SIG-M5 (cell line): ENCODE measurements at regions not wholly inside any gene's neighbourhood (a gene's known extent, or its start where the extent isn't known, plus 50 kb on each side); places are given as distances from the start of the nearest gene placed in this dataset.
"Not testable (repeated sequence)": the region's sequence is repeated elsewhere in the genome, so short reads cannot be mapped to it uniquely, and the experiment has no call there.

ENCODE experiments used
- DNase-seq: peaks from one replicate; lab custom pipeline; 2025; lab: John Stamatoyannopoulos, UW

DNA sequence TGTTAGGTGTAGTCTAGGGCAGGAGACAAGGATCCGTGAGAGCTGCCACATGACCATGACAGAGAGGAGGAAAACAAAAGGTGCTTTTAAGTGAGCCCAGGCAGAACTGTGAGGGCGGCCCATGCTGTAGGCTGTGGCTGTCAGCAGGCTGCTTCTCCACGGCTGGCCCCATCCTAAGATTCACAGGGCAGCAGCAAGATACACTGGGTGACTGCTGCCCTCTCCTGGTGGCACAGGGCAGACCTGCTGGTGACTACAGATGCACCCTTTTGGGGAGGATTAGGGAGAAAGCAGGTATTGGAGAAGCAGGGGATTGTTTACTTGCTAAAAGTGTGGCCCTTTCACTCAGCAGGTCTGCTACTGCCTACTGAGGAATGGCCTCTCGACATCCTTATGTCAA, 112.2 kb upstream of the CCZ1B start:
- not testable (repeated sequence) for DNase-seq

DNA sequence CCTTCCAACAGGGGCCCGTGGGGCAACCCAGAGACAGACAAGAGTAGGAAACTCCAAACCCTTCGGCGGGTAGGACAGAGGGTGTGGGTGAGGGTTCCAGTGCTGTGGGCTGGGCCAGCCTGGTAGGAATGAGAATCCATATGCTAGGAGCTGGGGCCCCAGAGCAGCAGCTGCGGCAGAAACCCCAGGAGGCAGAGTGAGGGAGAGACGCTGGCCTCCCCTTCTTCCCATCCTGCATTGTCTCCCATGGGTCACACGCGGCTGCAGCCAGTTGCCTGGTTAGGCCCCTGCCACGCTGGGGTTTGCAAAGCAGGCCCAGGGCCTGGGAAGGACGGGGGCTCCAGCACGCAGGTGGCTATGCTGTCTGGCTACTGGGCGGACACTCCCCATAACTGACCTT, 113.1 kb upstream of the CCZ1B start:
- not testable (repeated sequence) for DNase-seq

DNA sequence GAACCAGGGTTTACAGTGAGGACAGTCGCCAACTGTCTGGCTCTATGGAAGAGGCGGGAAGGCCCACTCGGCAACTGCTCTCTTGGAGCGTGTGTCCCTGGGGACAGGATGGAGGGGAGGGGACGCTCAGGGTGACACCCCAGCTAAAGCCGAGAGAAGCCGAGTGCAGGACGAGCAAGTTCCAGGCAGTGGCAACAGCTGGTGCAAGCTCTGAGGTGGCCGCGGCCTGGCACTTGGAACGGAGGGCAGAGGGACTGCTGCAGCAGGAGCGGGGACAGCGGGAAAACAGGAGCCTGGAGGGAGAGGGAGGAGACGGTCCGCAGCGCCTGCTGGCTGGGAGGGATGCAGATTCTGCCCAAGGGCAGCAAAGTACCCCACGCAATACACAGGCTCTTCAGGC, 113.8 kb upstream of the CCZ1B start:
- not testable (repeated sequence) for DNase-seq

DNA sequence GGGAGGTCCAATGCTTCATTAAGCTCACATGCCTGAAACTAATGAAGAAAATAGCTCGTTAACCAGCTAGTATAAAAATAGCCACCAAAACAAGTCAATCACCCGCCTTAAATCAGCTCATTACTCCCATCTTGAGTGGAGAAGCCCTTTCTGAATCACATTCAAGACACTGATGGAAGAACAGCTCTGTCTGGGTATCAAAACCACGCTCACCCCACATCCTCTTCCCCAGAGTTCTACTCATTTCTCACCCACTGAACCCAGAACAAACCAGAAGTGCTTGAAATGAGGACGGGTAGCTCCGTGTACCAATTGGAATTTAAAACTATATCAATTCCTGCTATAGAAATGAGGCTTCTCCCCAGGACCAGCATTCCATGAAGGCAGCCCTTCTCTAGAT, 120.8 kb upstream of the CCZ1B start:
- not testable (repeated sequence) for DNase-seq

DNA sequence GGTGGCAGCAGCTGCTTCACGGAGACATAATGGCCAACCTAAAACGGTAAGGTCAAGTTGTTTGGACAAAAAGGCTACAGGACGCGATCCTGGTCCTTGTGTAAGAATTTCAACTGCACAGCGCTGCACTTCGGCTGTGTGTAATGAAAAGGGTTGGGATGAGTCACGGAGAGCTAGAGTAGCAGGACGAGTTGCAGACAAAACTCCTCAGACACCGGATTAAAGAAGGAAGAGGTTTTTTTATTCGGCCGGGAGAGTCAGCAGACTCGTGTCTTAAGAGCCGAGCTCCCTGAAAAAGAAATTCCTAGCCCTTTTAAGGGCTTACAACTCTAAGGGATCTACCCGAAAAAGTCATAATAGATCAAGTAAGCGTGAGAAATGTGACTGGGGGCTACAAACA, 124.2 kb upstream of the CCZ1B start:
- not testable (repeated sequence) for DNase-seq

DNA sequence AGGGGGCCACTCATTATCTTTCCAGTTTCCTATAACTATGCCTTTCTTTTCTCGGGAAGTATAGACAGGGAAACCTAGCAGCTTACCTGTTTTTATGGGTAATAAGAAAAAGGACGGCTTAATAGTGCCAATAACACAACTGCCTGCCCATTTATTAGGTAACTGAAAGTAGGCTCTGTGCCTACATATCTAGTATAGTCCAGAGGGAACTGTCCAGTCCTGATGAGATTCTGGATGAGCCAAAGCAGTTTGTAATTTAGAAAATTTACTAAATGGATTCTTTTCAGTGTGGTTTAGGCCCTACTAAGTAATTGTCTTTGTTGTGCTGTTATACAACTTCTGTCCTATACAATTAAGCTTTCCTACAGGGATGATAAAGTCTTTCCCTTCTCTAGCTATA, 125.5 kb upstream of the CCZ1B start:
- not testable (repeated sequence) for DNase-seq

DNA sequence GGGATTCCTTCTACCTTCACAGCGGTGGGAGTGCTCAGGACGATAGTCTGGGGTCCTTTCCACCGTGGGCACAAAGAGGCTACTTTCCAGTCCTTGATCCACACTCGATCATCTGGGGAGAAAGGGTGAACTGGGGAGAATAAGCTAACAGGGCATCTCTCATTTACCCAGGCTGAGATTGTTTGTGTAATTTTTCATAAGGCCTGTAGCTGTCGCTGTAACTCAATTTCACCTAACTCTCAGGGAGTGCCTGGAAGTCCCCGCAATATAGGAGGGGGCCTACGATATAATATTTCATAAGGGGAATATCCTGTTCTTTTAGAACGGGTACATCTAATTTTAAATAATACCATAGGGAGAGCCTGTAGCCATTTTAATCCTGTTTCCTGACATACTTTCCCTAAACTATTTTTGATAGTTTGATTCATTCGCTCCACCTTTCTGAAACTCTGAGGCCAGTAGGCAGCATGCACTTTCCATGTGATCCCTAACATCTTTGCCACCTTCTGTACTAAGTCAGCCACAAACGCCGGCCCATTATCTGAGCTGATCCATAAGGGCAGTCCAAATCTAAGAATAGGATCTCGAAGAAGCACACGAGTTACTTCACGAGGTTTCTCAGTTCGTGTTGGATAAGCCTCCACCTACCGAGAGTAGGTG, 127.2 kb upstream of the CCZ1B start:
- not testable (repeated sequence) for DNase-seq

DNA sequence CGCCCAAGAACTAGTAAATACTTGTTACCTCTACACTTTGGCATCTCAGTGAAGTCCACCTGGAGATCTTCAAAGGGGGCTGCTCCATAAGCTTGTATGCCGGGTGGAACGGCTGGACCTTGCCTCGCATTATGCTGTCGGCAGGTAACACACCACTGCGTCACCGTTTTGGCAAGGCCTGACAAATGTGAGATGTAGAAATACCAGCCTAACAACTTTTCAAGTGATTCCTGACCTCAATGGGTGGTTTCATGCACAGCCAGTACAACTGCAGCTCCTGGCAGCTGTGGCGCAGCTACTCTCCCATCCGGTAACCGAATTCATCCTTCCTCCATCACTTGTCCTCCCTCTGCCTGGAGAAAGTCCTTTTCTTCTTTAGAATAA, 127.7 kb upstream of the CCZ1B start:
- DNase-seq = not testable (repeated sequence)

DNA sequence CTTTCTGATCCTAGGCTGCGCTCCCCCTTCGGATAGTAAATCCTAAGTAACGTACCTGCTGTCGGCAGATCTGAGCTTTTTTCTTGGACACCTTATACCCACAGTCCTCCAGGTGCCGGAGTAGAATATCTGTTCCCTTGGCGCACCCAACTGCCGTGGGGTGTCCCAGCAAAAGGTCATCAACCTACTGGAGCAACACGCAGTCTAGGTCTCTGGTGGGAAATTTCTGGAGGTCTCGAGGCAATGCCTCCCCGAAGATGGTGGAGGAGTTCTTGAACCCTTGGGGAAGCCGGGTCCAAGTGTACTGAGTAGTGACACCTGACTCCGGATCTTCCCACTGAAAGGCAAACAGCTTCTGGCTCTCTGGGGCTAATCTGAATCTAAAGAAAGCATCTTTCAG, 129.3 kb upstream of the CCZ1B start:
- not testable (repeated sequence) for DNase-seq

DNA sequence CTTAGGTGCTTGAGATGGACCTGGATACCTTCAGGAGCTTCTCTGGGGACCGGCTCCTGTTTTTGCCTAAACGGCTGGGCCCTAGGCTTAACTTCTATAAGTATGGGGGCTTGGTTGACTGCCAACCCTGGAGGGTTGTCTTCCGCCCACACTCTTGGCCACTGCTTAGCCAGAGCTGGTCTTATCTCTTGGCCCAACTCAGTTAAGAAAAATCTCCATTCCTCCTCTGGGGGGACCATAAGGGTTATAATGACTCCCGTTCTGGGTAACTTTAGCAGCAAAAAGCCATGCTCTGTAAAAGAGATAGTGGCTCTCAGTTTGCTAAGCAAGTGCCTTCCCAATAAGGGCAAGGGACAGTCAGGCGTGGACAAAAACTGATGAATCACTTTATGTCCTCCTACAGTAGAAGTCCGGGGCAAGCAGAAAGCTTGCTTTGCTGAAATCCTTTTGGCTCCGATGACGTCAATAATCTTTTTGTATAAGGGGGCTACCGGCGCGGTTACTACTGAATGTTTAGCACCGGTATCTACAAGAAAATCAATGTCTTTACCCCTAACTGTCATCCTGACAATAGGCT, 130.0 kb upstream of the CCZ1B start:
- not testable (repeated sequence) for DNase-seq

DNA sequence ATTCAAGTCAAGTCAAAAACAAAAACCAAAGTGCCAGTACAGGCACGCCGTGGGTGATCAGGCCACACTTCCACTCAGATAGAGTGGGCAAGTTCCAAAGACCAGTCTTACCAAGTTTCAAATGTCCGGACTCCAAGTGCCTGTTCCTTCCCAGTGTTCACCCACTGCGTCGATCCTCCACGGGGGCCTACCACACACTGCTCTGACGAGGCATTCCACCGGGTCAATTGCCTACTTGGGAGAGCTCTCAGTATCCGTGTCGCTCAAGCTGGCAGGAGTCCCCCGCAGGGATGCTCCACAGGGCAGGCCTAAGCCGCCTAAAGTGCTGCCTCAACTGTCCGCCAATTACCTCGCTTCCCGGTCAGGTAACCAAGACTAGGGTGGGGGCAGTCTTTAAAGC, 132.3 kb upstream of the CCZ1B start:
- DNase-seq = not testable (repeated sequence)

DNA sequence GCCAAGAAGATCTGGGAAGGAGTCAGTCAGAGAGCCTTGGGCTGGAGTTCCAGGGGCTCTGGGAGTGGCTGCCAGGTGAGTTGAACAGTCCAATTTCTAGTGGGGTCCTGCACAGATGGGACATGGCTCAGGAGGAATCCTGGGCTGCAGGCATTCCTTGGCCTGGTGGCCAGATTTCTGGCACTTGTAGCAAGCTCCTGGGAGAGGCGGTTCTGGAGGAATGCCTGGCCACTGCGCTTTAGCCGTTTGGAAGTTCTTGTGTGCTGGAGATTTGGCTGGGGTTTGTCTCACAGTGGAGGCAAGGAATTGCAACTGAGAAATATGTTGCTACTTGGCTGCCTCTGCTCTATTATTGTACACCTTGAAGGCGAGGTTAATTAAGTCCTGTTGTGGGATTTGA, 133.9 kb upstream of the CCZ1B start:
- DNase-seq = not testable (repeated sequence)

DNA sequence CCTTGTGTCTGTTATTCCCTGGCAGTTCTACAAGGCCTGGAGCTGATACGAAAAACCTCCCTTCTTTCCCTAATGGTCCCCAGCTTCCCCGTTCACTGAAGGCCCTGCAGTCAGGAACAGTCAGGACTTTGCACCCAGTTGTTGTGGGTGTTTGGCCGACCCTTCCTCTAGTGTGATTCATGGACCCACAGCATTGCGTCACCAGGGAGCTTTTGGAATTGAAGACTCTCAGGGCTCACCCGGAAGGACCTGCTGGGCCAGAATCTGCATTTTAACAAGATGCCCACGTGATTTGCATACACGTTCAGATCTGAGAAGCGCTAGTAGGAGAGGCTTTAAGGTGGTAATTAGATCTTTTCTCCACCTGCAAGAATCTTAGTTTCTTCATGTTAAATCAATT, 136.8 kb upstream of the CCZ1B start:
- not testable (repeated sequence) for DNase-seq

DNA sequence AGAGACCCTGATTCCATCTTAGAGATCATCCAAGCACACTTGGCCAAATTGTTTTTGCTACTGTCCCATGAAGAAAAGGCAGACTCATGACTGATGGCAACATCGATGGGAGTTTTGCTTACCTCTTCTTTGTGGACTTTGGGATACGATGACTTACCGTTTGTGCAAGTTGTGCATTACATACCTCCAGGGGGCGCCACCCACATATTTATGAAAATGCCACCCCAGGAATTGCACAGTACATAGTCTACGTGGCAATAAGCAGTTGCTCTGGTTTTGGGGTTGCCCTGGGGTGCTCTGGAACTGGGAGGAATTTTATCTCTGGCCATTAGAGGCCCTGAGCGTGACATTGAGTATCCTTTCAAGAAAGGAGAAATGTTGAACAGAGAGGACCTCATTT, 139.0 kb upstream of the CCZ1B start:
- not testable (repeated sequence) for DNase-seq

DNA sequence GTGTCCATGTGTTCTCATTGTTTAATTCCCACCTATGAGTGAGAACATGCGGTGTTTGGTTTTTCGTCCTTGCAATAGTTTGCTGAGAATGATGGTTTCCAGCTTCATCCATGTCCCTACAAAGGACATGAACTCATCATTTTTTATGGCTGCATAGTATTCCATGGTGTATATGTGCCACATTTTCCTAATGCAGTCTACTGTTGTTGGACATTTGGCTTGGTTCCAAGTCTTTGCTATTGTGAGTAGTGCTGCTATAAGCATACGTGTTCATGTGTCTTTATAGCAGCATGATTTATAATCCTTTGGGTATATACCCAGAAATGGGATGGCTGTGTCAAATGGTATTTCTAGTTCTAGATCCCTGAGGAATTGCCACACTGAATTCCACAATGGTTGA, 144.1 kb upstream of the CCZ1B start:
- DNase-seq = not testable (repeated sequence)

DNA sequence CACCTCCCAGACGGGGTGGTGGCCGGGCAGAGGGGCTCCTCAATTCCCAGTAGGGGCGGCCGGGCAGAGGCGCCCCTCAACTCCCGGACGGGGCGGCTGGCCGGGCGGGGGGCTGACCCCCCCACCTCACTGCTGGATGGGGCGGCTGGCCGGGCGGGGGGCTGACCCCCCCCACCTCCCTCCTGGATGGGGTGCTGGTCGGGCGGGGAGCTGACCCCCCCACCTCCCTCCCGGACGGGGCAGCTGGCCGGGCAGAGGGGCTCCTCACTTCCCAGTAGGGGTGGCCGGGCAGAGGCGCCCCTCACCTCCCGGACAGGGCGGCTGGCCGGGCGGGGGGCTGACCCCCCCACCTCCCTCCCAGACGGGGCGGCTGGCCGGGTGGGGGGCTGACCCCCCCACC, 148.8 kb upstream of the CCZ1B start:
- not testable (repeated sequence) for DNase-seq

DNA sequence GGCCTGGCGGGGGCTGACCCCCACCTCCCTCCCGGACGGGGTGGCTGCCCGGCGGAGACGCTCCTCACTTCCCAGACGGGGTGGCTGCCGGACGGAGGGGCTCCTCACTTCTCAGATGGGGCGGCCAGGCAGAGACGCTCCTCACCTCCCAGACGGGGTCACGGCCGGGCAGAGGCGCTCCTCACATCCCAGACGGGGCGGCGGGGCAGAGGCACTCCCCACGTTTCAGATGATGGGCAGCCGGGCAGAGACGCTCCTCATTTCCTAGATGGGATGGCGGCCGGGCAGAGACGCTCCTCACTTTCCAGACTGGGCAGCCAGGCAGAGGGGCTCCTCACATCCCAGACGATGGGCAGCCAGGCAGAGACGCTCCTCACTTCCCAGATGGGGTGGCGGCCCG, 149.3 kb upstream of the CCZ1B start:
- DNase-seq = not testable (repeated sequence)

DNA sequence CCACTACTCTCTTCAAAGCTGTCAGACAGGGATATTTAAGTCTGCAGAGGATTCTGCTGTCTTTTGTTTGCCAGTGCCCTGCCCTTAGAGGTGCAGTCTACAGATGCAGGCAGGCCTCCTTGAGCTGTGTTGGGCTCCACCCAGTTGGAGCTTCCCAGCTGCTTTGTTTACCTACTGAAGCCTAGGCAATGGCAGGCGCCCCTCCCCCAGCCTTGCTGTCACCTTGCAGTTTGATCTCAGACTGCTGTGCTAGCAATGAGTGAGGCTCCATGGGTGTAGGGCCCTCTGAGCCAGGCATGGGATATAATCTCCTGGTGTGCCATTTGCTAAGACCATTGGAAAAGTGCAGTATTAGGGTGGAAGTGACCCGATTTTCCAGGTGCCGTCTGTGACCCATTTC, 151.3 kb upstream of the CCZ1B start:
- DNase-seq = not testable (repeated sequence)

DNA sequence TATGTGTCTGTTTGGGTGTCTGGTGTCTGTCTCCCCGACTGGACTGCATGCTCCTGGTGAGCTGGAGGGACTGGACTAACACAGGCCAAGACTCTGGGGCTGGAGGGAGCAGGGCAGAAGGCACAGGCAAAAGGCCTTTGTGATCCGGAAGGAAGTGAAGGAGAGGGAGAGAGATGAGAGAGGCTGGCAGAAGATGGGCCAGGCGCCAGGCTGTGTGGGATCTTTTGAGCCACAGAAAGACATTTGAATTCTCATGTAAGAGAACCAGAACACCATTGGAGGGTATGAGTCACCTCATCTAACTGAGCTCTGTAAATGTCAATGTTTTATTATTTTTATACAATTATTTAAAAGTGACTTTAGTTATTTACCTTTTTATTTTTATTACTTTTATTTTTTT, 152.3 kb upstream of the CCZ1B start:
- not testable (repeated sequence) for DNase-seq

DNA sequence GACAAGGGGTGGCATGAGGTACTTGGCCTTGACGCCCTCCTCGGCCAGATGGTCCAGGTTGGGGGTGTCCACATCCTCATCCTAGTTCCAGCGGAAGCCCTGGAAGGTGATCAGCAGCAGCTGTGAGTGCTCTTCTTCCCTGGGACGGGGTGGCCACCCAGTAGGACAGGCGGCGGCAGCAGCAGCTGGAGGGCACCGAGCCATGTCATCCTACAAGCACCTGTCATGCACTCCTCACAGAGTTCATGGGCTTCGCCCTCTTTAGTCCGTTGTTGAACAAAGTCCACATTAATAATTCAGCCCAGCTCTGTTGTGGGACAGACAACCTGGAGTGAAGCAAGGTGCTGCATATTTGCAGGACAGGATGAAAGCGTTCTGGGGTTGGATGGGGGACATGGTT, 153.4 kb upstream of the CCZ1B start:
- not testable (repeated sequence) for DNase-seq

DNA sequence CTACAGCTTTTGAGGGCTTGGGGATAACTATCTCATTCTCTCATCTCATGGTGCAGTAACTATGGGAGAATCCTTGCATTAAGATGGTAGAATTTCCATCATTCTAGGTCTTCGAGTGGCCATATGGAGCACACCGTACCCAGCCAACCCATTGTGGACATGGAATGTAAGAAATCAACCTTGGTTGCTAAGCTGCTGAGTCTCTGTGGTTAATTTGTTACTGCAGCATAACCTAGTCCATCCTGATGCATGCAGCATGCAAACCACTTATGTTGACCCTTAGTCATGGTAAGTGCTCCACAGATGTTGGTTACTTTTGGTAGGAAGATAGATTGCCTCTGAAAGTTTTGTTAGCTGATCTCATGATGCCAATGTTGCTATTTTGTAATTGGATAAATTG, 156.3 kb upstream of the CCZ1B start:
- not testable (repeated sequence) for DNase-seq

DNA sequence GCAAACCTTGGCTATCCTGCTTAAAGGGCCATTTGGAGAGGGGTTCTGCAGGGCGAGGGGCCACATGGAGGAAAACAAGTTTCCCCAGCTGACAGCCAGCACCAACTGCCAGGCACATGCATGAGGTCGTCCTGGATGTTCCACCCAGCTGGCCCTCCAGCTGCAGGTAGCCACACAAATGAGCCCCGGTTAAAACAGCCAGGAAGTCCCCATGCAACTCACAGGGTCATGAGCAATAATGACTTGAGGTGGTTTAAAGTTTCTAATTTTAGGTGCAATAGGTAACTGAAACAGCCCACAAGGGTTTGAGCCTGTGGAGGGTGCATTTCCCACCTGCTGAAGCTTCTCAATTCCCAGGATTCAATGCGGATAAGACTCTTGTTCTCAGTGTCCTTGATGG, 160.8 kb upstream of the CCZ1B start:
- not testable (repeated sequence) for DNase-seq

DNA sequence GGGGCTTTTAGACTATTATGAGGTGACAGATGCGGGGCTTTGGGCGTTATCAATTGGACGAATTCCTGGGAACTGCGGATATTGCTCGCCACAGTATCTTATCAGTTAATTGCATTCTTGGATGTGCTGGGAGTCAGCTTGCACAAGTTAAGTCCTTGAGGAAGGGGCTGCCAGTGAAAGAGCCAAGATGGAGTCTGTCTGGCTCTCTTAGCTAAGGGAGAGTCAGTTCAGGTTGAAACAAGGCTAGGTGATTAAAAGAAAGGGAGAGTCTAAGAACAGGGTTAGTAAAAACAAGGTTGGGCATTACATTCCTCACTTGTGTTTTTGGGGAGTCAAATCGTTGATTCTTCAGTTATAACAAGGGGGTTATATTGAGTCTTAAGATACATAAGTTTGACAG, 162.5 kb upstream of the CCZ1B start:
- not testable (repeated sequence) for DNase-seq

DNA sequence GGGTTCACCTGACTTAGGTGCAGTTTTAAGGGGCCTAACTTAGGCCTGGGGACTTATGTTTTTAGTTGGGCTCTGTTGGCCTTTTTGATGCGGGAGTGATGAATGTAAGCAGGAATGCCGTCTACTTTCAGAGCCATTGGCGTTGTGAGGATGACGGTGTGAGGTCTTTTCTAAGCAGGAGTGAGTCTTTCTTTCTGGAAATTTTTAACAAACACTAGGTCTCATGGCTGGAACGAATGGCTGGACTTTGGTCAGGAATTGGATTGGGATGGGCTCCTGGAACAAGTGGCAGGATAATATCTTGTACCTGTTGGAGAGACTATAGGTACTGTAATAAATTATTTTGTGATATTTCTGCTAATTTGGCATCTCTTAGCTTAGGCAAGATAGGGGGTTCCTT, 163.9 kb upstream of the CCZ1B start:
- not testable (repeated sequence) for DNase-seq
